GM04504 (cell line): ENCODE measurements at regions not wholly inside any gene's neighbourhood (a gene's known extent, or its start where the extent isn't known, plus 50 kb on each side); places are given as distances from the start of the nearest gene placed in this dataset.
"Not testable (repeated sequence)": the region's sequence is repeated elsewhere in the genome, so short reads cannot be mapped to it uniquely, and the experiment has no call there.

Experiments
- DNase-seq: peaks from one replicate; pipeline ENCODE4 v3.0.0-alpha.2; 2012; ENCODE audit warnings: low read depth

- DNase-seq = no peak
Measured at GRCh38 chr12:73187765-73188164, 915.6 kb downstream of the TRHDE start.

GRCh38 chr12:73210548-73211204 is 938.5 kb downstream of the TRHDE start:
- DNase-seq = no peak

DNA sequence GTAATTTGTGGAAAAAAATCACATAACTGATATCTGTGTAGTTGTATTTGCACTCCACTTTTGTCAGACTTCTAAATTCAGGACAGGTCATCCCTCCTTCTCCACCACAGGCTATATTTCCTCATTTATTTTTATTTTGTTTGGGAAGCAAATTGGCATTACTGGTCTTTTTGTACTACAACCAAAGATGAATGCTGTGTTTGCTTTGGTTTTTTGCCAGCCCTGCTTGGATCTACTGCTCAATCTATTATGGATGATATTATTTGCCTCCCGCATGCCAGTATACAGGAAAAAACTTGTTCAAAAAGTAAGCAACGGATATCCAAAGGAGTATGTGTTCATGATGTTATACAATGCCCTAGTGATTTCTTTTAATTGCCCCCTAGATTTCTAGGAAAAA is 948.8 kb downstream of the TRHDE start:
- DNase-seq = no peak

DNA sequence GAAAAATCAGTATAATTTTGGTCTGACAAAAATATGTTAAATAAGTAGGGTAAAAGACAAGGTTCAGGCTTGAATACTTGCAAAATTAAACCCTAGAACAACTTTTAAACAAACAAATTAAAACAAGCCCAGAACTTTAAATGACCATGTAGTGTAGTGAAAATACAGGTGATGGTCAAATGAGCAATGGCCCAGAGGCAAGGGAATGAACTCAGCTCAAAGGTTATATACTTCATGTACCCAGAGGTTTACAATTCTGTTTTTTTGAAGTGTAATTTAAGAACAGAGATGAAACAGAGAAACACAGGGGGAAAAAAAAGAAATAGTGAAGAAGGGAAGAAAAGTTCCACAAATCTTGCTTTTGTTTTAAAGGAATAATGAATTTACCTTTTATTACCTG is 949.2 kb downstream of the TRHDE start:
- no peak for DNase-seq

- DNase-seq = no peak
Measured at GRCh38 chr12:73221836-73222235, 949.7 kb downstream of the TRHDE start.

DNA sequence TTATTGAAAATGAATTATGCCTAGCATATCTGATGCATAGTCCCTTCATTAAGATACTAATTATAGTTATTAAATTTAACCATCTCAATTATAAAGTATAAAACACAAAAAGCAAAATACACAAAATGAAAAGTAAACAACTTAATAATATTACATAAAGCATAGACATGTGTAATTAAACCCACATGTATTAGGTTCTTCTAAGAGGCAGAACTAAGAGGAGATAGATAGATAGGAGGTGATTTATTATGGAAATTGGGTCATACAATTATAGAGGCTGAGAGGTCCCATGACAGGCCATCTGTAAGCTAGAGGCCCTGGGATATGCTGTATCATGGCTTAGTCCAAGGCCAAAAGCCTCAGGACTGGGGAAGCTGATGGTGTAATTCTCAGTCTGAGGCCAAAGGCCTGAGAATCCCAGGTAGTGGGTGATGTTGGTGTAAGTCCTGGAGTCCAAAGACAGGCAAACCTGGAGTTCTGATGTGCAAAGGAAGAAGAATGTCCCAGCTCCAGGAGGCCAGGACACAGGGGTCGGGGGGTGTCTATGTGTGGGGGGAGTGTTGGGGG is 953.3 kb downstream of the TRHDE start:
- no peak for DNase-seq

GRCh38 chr12:73225941-73226340 is 953.8 kb downstream of the TRHDE start:
- DNase-seq = no peak

- DNase-seq = no peak
Measured at GRCh38 chr12:73226593-73226992, 954.4 kb downstream of the TRHDE start.

DNA sequence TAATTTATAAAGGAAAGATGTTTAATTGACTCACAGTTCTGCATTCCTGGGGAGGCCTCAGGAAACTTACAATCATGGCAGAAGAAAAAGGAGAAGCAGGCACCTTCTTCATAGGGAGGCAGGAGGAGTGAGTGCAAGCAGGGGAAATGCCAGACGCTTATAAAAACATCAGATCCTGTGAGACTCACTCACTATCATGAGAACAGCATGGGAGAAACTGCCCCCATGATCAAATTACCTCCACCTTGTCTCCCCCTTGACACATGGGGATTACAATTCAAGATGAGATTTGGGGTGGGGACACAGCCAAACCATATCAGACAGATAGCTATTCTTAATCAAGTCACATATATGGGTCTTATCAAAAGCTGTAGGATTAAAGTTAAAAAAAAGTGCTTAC is 956.7 kb downstream of the TRHDE start:
- not testable (repeated sequence) for DNase-seq

GRCh38 chr12:73235387-73235786 is 963.2 kb downstream of the TRHDE start:
- no peak for DNase-seq

GRCh38 chr12:73240110-73240509 is 967.9 kb downstream of the TRHDE start:
- no peak for DNase-seq

GRCh38 chr12:73262788-73263381 is 990.7 kb downstream of the TRHDE start:
- DNase-seq = no peak

DNA sequence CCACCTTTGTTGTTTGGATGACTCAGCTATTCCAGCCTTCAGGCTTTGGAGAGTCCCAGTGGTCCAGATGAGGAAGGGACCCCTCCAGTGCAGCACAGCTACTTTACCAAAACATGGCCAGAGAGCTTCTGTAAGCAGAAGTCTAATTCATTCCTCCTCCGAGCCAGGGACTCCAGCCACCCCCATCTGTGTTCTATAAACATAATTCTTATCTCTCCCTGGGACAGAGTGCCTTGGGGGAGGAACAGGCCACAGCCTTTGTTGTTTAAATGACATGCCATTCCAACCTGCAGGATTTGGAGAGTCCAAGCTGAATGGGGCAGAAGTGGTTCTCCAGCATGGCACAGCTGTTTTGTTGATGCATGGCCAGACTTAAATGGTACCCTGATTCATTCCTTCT is 994.0 kb downstream of the TRHDE start:
- no peak for DNase-seq

GRCh38 chr12:73274976-73275375 is 1002.8 kb downstream of the TRHDE start:
- DNase-seq = no peak

- no peak for DNase-seq
Measured at GRCh38 chr12:73277971-73278370, 1005.8 kb downstream of the TRHDE start.

DNA sequence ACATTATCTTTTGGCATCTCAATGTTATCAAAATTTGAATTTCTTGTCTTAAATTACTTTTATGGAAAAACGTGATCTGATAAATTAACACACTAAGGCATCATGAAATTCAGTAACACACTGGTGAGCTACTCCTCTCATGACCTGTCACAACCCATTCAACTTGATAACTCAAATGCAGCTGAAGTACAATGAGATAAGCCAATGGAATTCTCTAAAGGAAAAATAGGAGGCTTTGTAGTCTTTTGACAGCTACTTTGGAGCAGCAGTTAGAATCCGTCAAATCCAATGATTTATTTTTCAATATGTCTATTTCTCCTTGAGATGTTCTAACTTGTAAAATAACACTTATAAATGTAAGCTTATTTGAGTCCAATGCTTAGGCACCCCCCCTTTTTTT is 1029.4 kb downstream of the TRHDE start:
- no peak for DNase-seq

DNA sequence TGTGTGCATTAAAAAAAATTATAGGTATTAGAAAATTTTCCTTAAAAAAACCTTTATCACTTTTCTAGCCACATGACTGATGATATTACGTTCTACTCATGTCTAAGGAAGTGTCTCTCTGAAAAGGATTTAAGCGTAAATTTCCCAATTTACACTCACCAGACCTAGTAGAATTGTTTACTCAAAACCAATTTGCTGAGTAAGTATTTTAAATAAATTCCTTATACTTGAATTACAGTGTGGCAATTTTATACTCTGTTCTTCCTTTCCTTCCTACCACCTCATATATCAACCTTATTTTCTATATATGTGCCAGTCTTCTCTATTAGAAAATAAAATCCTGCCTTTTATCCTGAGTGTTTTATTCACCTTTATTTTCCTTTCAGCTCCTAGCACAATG is 1035.1 kb downstream of the TRHDE start:
- DNase-seq = no peak

DNA sequence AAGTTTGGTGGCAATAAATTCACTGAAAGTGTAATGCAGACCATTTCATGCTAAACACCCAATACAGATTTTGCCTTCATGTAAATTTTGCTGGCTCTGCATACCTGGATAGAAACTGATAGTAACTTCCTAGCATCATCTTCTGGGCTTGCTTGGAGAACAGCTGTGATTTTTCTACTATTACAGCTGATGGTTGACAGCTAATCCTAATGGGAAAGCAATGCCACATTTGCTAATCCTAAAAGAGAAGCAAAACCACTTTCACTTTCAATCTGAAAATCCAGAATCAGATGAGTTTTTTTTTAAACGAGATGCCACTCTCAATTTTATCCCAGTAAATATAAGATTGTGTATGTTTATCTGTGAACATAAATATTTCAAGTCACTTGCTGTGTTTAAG is 1035.9 kb downstream of the TRHDE start:
- DNase-seq = no peak

- DNase-seq = no peak
Measured at GRCh38 chr12:73308747-73309146, 1036.6 kb downstream of the TRHDE start.

GRCh38 chr12:73321319-73321718 is 1049.1 kb downstream of the TRHDE start:
- no peak for DNase-seq

- no peak for DNase-seq
Measured at GRCh38 chr12:73321776-73322175, 1049.6 kb downstream of the TRHDE start.

DNA sequence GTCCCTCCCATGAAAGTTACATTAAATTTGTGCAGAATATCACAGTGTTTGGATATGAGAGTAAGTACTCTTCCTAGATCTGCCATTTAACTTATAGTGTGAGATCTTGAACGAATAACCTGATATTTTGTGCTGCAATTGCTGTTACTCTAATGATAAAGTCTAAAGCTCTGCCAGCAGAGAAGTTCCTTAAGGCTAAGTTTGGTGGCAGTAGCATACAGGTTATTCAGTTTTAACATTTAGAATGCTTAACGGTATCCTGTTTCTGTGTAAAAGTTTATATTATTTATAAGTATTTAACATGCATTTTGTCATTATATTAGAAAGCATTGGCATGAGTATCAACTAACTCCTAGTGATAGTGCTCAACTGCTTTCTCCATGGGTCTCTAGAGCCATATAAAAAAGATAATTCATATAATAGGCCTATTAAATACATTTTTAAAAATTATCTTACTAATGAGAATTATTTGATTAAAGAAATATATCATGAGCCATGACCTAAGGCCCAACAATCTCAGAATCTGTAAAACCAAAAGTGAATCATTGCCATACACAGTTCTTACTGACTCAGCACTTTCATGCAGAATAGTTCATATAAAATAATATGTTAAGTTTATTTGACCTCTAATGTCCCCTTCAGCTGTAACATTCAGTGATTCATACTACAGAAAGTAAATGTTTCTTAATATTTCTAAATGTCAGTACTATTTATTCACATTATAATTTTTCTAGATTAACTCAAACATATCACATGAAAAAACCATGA is 1058.6 kb downstream of the TRHDE start:
- DNase-seq = no peak
